NCI-H2227 treated with DMSO at 0.1 percent for 48 hours (cell line): ENCODE measurements at regions not wholly inside any gene's neighbourhood (a gene's known extent, or its start where the extent isn't known, plus 50 kb on each side); places are given as distances from the start of the nearest gene placed in this dataset.

Experiments
- DNase-seq: peaks from one replicate; lab custom pipeline; 2025; lab: John Stamatoyannopoulos, UW

DNA sequence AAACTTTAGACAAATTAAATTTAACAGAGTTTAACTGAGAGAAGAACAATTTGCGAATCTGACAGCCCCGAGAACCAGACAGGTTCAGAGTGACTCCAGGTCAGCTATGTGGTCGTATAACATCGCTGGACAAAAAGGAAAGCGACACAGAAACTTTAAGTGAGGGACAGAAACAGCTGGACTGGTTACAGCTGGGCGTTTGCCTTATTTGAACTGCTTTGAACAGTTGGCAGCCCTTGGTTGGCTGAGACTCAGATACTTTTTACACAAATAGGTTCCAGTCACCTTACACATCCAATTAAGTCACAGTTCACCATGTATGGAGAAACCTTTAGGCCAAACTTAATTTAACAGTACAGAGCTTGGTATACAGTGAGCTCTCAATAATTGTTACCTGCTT lies 436.9 kb downstream of the GUCY1A2 start:
- no peak for DNase-seq

DNA sequence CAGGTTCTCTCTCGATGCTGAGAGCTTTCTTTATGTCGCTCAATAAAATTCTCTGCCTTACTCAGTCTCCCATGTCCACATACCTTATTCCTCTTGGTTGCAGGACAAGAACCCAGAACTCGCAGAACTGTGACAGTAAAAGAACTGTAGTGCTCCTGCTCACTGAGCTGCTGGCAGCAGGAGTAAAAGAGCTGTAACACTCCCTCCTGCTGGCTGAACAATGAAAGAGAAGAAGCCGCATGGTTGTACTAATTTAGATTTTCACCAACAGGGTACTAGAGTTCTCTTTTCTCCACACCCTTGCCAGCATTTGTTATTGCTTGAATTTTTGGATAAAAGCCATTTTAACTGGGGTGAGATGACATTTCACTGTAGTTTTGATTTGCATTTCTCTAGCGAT lies 433.2 kb downstream of the GUCY1A2 start:
- no peak for DNase-seq

DNA sequence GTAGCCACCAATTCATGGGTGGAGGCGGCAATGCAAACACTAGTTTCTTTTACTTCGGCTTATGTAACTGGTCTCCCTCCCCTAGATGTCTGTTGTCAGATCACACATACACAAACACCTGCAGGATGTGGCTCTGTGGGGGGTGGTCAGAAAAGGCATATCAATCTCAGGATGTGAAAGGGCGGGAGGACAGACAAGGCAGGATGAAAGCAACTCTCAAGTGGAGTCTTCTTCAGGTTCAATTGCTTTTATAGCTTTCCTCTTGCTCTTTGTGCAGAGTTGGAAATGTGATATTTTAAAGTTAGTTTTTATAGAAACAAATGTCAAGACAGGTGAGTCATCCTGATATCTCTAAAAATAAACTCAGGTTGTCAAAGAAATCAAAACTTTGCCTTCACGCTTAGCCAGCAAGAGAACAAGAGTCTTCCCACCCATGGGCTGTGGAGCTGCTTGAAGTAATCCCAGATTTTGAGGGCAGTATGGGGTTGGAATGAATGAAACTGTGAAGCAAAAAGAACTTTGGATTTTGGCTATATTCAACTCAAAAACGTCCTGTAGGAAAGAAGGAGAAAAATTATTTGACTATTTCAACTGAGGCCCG lies 423.4 kb downstream of the GUCY1A2 start:
- DNase-seq = no peak

DNA sequence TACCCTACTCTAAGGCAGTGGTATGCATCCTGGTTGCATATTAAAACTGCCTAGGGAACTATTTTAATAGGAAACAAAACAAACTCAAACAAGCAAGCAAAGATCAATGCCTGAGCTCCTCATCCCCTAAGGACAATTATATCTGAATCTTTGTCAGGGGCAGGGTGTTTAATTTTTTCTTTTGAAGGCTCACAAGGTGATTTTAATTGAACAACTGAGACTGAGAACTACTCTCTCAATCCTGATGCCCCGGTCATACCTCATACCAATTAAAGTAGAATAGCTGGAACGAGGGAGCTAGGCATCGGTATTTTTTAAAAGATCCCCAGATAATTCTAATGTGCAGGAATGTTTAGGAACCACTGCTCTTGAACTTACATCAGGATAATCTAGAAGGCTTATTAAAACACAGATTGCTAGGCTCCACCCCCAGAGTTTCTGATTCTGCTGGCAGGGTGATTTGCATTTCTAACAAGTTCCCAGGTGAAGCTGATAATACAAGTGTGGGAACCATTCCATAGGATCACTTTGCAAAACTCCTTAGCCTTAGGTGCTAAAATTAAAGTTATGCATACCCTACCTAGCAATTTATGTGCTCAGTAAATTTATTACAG lies 416.5 kb downstream of the GUCY1A2 start:
- no peak for DNase-seq

DNA sequence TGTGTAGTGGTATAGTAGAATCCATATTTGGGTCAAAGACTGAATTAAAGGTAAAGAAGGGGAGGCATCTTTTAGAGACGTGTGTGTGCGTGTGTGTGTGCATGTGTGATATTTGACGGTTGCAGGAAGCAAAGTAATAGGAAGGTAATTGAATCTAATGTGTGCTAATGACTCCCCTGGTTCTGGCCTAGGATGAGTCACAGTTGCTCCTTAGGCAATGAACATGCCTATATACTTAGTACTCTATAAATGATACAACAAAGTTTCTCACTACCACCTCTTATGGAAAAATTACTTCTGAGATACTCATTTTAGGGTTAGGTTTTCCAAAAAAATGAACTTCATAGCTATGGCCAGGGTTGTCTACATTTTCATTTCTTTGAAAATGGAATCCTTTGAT lies 409.6 kb downstream of the GUCY1A2 start:
- no peak for DNase-seq

DNA sequence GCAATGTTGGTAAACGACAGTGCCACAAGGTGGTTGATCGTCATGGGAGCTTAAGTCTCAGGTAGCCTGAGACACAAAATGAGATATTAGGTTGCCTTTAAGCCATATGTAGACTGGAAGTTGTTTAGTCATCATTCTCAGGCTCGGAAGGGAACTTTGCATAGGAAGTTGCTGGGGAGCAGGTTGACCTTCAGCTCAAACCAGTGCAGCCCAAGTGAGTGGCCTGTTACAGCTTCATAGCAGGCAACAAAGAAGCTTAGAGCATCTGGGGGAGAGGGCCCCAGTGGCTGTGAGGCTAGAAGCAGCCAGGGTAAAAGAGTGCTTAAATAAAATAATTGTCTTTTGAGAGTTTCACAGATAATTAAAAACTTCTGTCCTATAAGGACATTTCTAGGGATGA lies 404.0 kb downstream of the GUCY1A2 start:
- no peak for DNase-seq

DNA sequence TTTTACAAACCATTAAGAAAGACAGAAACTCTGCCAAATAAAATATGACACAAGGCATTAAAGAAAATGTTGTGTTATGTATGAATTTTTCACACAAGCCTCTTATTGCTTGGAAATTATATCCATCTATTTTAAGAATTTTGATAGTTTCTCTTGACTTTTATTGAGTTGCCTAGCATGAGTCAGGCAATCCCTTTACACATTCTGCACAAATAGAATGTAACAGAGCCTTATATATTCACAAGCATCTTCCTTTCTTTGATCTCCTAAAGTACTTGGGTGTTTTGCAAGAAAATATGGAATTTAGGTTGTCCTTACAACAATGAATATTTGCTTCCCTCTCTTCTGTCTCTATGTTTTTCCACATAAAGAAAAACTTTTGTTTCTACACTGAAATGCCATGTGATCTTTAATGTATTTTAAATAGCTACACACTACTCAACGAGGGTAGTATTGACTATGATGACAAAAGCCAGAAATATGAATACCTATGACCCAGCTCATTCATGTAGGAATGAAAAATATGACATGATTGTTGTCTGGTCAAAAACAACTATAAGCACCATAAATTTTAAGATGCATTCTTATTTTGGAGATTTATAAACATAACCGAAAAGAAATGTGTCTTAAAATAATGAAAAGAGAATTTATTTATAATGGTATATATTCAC lies 398.8 kb downstream of the GUCY1A2 start:
- no peak for DNase-seq

DNA sequence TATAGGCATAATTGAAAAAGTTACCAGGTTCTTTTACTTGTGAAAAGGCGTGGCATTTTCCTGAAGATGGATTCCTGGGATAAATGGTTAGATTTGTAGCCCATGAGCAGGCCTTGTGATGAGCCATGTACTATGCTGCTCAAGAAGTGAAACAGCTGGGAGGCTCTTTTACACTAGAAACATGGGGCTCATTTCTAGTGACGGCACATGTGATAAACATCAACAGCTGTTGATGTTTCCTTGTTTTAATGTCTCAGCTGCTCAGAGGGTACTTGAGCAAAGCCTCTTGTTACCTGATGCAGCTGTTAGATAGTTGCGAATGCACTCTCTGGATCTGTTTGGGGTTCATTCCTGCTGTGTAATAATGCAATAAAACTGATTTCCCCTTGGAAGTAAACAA lies 396.8 kb downstream of the GUCY1A2 start:
- no peak for DNase-seq
